ENCODE measurements at regions not wholly inside any gene's neighbourhood (a gene's known extent, or its start where the extent isn't known, plus 50 kb on each side); places are given as distances from the start of the nearest gene placed in this dataset.

DNA sequence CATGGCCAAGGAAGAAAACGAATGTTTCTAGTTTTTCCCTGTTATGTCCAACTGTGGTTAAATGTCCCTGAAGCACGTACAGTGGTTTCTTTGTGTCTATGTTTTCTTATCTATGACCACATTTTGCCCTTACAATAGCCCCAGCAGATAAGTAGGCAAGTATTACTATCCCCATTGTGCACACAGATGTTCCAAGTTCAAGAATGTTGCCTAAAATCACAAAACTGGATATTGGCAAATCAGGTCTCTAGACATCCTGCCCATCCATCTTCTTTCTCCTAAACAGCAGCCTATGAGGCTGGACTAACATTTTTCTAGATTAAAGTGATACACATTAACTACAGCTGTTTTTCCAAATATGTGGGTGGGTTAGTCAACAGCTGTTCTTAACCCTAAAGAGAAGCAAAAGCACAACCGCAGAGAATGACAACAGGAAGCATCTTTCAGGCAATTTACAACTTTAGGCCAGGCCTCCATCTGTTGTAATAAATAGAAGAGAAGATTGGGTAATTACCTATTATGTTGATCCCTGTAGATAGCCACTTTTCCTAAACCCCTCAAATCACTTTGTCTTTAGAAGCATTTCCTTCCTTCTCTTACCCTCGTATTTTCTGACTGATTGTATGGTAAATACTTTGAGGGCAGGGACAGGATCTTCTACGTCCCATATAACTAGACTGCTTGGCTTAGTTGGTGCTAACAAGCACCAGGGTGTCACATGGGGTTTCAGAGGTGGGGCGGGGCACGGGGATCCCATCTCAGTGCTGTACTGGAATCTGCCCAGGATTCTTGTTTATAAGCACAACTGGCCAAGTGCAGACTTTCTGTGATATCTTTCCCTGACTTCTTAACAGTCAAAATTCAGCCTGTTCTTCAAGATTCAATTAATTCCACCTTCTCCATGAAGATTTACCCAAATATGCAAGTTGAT is 132.1 kb upstream of the SETBP1 start:
- Histone ChIP-seq H3K4me3 (ENCODE audit: low read depth, low read length) (no peak overlapping the region), H3K9me3 (ENCODE audit: control insufficient read depth, insufficient read depth, low read depth, low read length) (no peaks in the 10 kb centered on the region), H3K4me1 (ENCODE audit: control insufficient read depth, insufficient read depth, low read length) (no peaks in the 10 kb centered on the region), H3K27ac (ENCODE audit: extremely low read depth, low read depth, low read length) (no peak overlapping the region), H3K36me3 (ENCODE audit: control insufficient read depth in 2 of 2, insufficient read depth in 1 of 2, low read length in 2 of 2) (no peaks in the 10 kb centered on the region)
- ChIA-PET CTCF (no interaction called here), POLR2A (no interaction called here)
- TF ChIP-seq ZNF114 (tag by site-specific recombination; IDR thresholded peaks at IDR 0.05) (no peak), ZNF169 (tag by site-specific recombination; IDR thresholded peaks at IDR 0.05) (no peak), GFI1B (tag by site-specific recombination; IDR thresholded peaks at IDR 0.05) (no peak), ZNF391 (tag by site-specific recombination; IDR thresholded peaks at IDR 0.05; ENCODE audit: borderline replicate concordance, low read depth) (no peak), ZNF155 (tag by site-specific recombination; IDR thresholded peaks at IDR 0.05) (no peak), ZNF148 (tag by site-specific recombination; IDR thresholded peaks at IDR 0.05; ENCODE audit: borderline replicate concordance) (no peak), KLF10 (tag by site-specific recombination; IDR thresholded peaks at IDR 0.05) (no peak), ZNF558 (tag by site-specific recombination; IDR thresholded peaks at IDR 0.05) (no peak), ZNF341 (tag by site-specific recombination; IDR thresholded peaks at IDR 0.05; ENCODE audit: low read depth) (no peak), ZNF449 (tag by site-specific recombination; IDR thresholded peaks at IDR 0.05) (no peak), HOXC10 (CRISPR knock-in tag; IDR thresholded peaks at IDR 0.05) (no peak), ZNF585B (tag by site-specific recombination; IDR thresholded peaks at IDR 0.05) (no peak), PRDM6 (tag by site-specific recombination; IDR thresholded peaks at IDR 0.05) (no peak)
- TF ChIP-seq, protein P1, sequence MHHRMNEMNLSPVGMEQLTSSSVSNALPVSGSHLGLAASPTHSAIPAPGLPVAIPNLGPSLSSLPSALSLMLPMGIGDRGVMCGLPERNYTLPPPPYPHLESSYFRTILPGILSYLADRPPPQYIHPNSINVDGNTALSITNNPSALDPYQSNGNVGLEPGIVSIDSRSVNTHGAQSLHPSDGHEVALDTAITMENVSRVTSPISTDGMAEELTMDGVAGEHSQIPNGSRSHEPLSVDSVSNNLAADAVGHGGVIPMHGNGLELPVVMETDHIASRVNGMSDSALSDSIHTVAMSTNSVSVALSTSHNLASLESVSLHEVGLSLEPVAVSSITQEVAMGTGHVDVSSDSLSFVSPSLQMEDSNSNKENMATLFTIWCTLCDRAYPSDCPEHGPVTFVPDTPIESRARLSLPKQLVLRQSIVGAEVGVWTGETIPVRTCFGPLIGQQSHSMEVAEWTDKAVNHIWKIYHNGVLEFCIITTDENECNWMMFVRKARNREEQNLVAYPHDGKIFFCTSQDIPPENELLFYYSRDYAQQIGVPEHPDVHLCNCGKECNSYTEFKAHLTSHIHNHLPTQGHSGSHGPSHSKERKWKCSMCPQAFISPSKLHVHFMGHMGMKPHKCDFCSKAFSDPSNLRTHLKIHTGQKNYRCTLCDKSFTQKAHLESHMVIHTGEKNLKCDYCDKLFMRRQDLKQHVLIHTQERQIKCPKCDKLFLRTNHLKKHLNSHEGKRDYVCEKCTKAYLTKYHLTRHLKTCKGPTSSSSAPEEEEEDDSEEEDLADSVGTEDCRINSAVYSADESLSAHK (tag by site-specific recombination; IDR thresholded peaks at IDR 0.05), result no peak

GRCh38 chr18:44552706-44553105 is 128.0 kb upstream of the SETBP1 start:
- Histone ChIP-seq H3K36me3 (ENCODE audit: control insufficient read depth in 2 of 2, insufficient read depth in 1 of 2, low read length in 2 of 2) (no peaks in the 10 kb centered on the region), H3K4me1 (ENCODE audit: control insufficient read depth, insufficient read depth, low read length) (no peaks in the 10 kb centered on the region), H3K27ac (ENCODE audit: extremely low read depth, low read depth, low read length) (no peak overlapping the region), H3K4me3 (ENCODE audit: low read depth, low read length) (no peak overlapping the region), H3K9me3 (ENCODE audit: control insufficient read depth, insufficient read depth, low read depth, low read length) (no peaks in the 10 kb centered on the region)
- TF ChIP-seq ZNF266 (tag by site-specific recombination; IDR thresholded peaks at IDR 0.05; ENCODE audit: low read depth) (no peak), KLF7 (tag by site-specific recombination; IDR thresholded peaks at IDR 0.05; ENCODE audit: borderline replicate concordance) (no peak), ZNF544 (tag by site-specific recombination; IDR thresholded peaks at IDR 0.05) (no peak), ZNF394 (tag by site-specific recombination; IDR thresholded peaks at IDR 0.05; ENCODE audit: borderline replicate concordance) (no peak), ZIC2 (tag by site-specific recombination; IDR thresholded peaks at IDR 0.05) (peak; percentile 47), FEZF1 (tag by site-specific recombination; IDR thresholded peaks at IDR 0.05) (no peak)
- CTCF ChIA-PET, result interaction anchor here (0.6 to 0.8 kb wide), 2 partner anchors 10 to 57 kb away, joined by 3 to 6 read pairs; no protein-coding TSS in a partner anchor
- POLR2A ChIA-PET, result no interaction called here

Data from HEK293 (cell line).